GM12891 (cell line): ENCODE measurements at regions not wholly inside any gene's neighbourhood (a gene's known extent, or its start where the extent isn't known, plus 50 kb on each side); places are given as distances from the start of the nearest gene placed in this dataset.

Experiments
- PAX5 ChIP-seq: IDR thresholded peaks from 2 replicates; pipeline ENCODE4 v1.6.1; 2011; ENCODE audit warnings: low read length, moderate library complexity, mild to moderate bottlenecking; ENCODE audit not compliant: insufficient read depth, severe bottlenecking
- POLR2A ChIP-seq: IDR thresholded peaks from 2 replicates; pipeline ENCODE4 v1.6.1; 2011; ENCODE audit warnings: low read depth, low read length, control low read depth
- POLR2AphosphoS5 ChIP-seq: IDR thresholded peaks from 2 replicates; pipeline ENCODE4 v1.6.1; 2011; ENCODE audit warnings: low read depth, low read length, control low read depth
- POU2F2 ChIP-seq: IDR thresholded peaks from 2 replicates; pipeline ENCODE4 v1.6.1; 2011; ENCODE audit warnings: low read depth, mild to moderate bottlenecking, control low read depth, low read length, moderate library complexity
- SPI1 ChIP-seq: IDR thresholded peaks from 2 replicates; pipeline ENCODE4 v1.6.1; 2011; ENCODE audit warnings: low read depth, low read length, control low read depth
- TAF1 ChIP-seq: IDR thresholded peaks from 2 replicates; pipeline ENCODE4 v1.6.1; 2011; ENCODE audit warnings: low read depth, low read length, control low read depth

DNA sequence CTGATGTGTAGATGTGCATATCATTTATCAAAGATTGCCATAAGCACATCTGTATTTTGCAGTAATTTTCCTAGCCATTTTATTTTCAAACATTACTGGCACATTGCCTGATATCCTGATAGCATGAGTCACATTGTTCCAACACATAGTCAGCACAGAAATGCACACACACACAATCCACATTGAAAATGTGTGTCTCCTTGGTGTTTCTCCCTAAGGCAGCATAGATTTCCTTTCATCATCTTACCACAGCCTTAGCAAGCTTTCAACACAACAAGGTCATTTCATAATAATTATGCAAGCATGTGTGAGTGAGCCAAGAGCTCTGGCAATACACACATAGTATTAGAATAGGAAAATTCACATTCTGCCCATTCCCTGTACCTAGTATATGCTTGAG, 245.4 kb upstream of the MEIS1 start:
- TF ChIP-seq TAF1 (no peak), POLR2AphosphoS5 (no peak), POLR2A (no peak), SPI1 (no peak), POU2F2 (no peak), PAX5 (no peak)
